ENCODE measurements at regions not wholly inside any gene's neighbourhood (a gene's known extent, or its start where the extent isn't known, plus 50 kb on each side); places are given as distances from the start of the nearest gene placed in this dataset.
"Not testable (repeated sequence)": the region's sequence is repeated elsewhere in the genome, so short reads cannot be mapped to it uniquely, and the experiment has no call there.

GRCh38 chr6:66993708-66994107, 1286.7 kb upstream of the EYS start:
- intact Hi-C loops (cut with micrococcal nuclease); H3K4me3 Mint-ChIP-seq (ENCODE audit: low read depth): not testable (repeated sequence)
- peaks cover 33% of the 10 kb centered on the region for H3K9me3 Mint-ChIP-seq

GRCh38 chr6:66993272-66993671, 1286.2 kb upstream of the EYS start:
- Mint-ChIP-seq H3K36me3 (ENCODE audit: low read depth) (no peaks in the 10 kb centered on the region), H3K4me1 (ENCODE audit: low read depth) (no peaks in the 10 kb centered on the region), H3K27ac (no peak overlapping the region), H3K27me3 (ENCODE audit: low read depth) (no peaks in the 10 kb centered on the region), H3K4me3 (ENCODE audit: low read depth) (no peak overlapping the region), H3K9me3 (peaks cover 33% of the 10 kb centered on the region)
- DNase-seq (ENCODE audit: low spot score), result no peak
- intact Hi-C loops (cut with micrococcal nuclease), result no loop called here

More at GRCh38 chr6:66993708-66994107, 1286.7 kb upstream of the EYS start:
- not testable (repeated sequence) for H3K27me3 Mint-ChIP-seq (ENCODE audit: low read depth); H3K36me3 Mint-ChIP-seq (ENCODE audit: low read depth); H3K4me1 Mint-ChIP-seq (ENCODE audit: low read depth); H3K27ac Mint-ChIP-seq; DNase-seq (ENCODE audit: low spot score)

- intact Hi-C loops (cut with micrococcal nuclease), result no loop called here
- Mint-ChIP-seq H3K27ac (no peak overlapping the region), H3K9me3 (peaks cover 31% of the 10 kb centered on the region), H3K4me1 (ENCODE audit: low read depth) (no peaks in the 10 kb centered on the region), H3K4me3 (ENCODE audit: low read depth) (no peak overlapping the region), H3K36me3 (ENCODE audit: low read depth) (no peaks in the 10 kb centered on the region), H3K27me3 (ENCODE audit: low read depth) (no peaks in the 10 kb centered on the region)
- DNase-seq (ENCODE audit: low spot score), result no peak
These were observed 1285.6 kb upstream of the EYS start for GRCh38 chr6:66992660-66993059.

- H3K4me3 Mint-ChIP-seq (ENCODE audit: low read depth), result no peak overlapping the region
- no peaks in the 10 kb centered on the region for H3K27me3 Mint-ChIP-seq (ENCODE audit: low read depth)
- intact Hi-C loops (cut with micrococcal nuclease), result no loop called here
- peaks cover 51% of the 10 kb centered on the region for H3K9me3 Mint-ChIP-seq
- no peak for DNase-seq (ENCODE audit: low spot score)
- H3K27ac Mint-ChIP-seq, result no peak overlapping the region
- no peaks in the 10 kb centered on the region for H3K36me3 Mint-ChIP-seq (ENCODE audit: low read depth)
- no peaks in the 10 kb centered on the region for H3K4me1 Mint-ChIP-seq (ENCODE audit: low read depth)
These were observed 1279.9 kb upstream of the EYS start for GRCh38 chr6:66986940-66987339.

GRCh38 chr6:66985816-66986215, 1278.8 kb upstream of the EYS start:
- Mint-ChIP-seq H3K9me3 (peaks cover 48% of the 10 kb centered on the region), H3K27ac (no peak overlapping the region), H3K4me1 (ENCODE audit: low read depth) (no peaks in the 10 kb centered on the region), H3K4me3 (ENCODE audit: low read depth) (no peak overlapping the region), H3K36me3 (ENCODE audit: low read depth) (no peaks in the 10 kb centered on the region), H3K27me3 (ENCODE audit: low read depth) (no peaks in the 10 kb centered on the region)
- intact Hi-C loops (cut with micrococcal nuclease), result no loop called here
- DNase-seq (ENCODE audit: low spot score), result no peak

GRCh38 chr6:66970373-66970772, 1263.3 kb upstream of the EYS start:
- Mint-ChIP-seq H3K27ac (no peak overlapping the region), H3K36me3 (ENCODE audit: low read depth) (no peaks in the 10 kb centered on the region), H3K9me3 (peaks cover 21% of the 10 kb centered on the region), H3K4me3 (ENCODE audit: low read depth) (no peak overlapping the region), H3K27me3 (ENCODE audit: low read depth) (no peaks in the 10 kb centered on the region), H3K4me1 (ENCODE audit: low read depth) (no peaks in the 10 kb centered on the region)
- DNase-seq (ENCODE audit: low spot score), result no peak
- intact Hi-C loops (cut with micrococcal nuclease), result no loop called here

GRCh38 chr6:66965227-66965626, 1258.2 kb upstream of the EYS start:
- intact Hi-C loops (cut with micrococcal nuclease), result no loop called here
- DNase-seq (ENCODE audit: low spot score), result no peak
- H3K4me1 Mint-ChIP-seq (ENCODE audit: low read depth), result no peaks in the 10 kb centered on the region
- peaks cover 30% of the 10 kb centered on the region for H3K9me3 Mint-ChIP-seq
- no peaks in the 10 kb centered on the region for H3K27me3 Mint-ChIP-seq (ENCODE audit: low read depth)
- no peak overlapping the region for H3K4me3 Mint-ChIP-seq (ENCODE audit: low read depth)
- H3K36me3 Mint-ChIP-seq (ENCODE audit: low read depth), result no peaks in the 10 kb centered on the region
- no peak overlapping the region for H3K27ac Mint-ChIP-seq

- Mint-ChIP-seq H3K4me1 (ENCODE audit: low read depth) (no peaks in the 10 kb centered on the region), H3K36me3 (ENCODE audit: low read depth) (no peaks in the 10 kb centered on the region), H3K9me3 (peaks cover 35% of the 10 kb centered on the region), H3K4me3 (ENCODE audit: low read depth) (no peak overlapping the region), H3K27ac (no peak overlapping the region), H3K27me3 (ENCODE audit: low read depth) (no peaks in the 10 kb centered on the region)
- intact Hi-C loops (cut with micrococcal nuclease), result no loop called here
- DNase-seq (ENCODE audit: low spot score), result no peak
These were observed 1257.2 kb upstream of the EYS start for GRCh38 chr6:66964216-66964615.

GRCh38 chr6:66962082-66962481, 1255.1 kb upstream of the EYS start:
- Mint-ChIP-seq H3K4me1 (ENCODE audit: low read depth) (no peaks in the 10 kb centered on the region), H3K27me3 (ENCODE audit: low read depth) (no peaks in the 10 kb centered on the region), H3K9me3 (peaks cover 35% of the 10 kb centered on the region), H3K27ac (no peak overlapping the region), H3K36me3 (ENCODE audit: low read depth) (no peaks in the 10 kb centered on the region), H3K4me3 (ENCODE audit: low read depth) (no peak overlapping the region)
- DNase-seq (ENCODE audit: low spot score), result no peak
- intact Hi-C loops (cut with micrococcal nuclease), result no loop called here

- Mint-ChIP-seq H3K9me3 (peaks cover 30% of the 10 kb centered on the region), H3K27ac (no peak overlapping the region), H3K4me1 (ENCODE audit: low read depth) (no peaks in the 10 kb centered on the region), H3K36me3 (ENCODE audit: low read depth) (no peaks in the 10 kb centered on the region), H3K27me3 (ENCODE audit: low read depth) (no peaks in the 10 kb centered on the region), H3K4me3 (ENCODE audit: low read depth) (no peak overlapping the region)
- DNase-seq (ENCODE audit: low spot score), result no peak
- intact Hi-C loops (cut with micrococcal nuclease), result no loop called here
These were observed 1254.2 kb upstream of the EYS start for GRCh38 chr6:66961191-66961590.

GRCh38 chr6:66949191-66949661, 1242.2 kb upstream of the EYS start:
- H3K27ac Mint-ChIP-seq, result no peak overlapping the region
- no peaks in the 10 kb centered on the region for H3K27me3 Mint-ChIP-seq (ENCODE audit: low read depth)
- DNase-seq (ENCODE audit: low spot score), result no peak
- H3K4me3 Mint-ChIP-seq (ENCODE audit: low read depth), result no peak overlapping the region
- no peaks in the 10 kb centered on the region for H3K36me3 Mint-ChIP-seq (ENCODE audit: low read depth)
- intact Hi-C loops (cut with micrococcal nuclease), result no loop called here
- H3K4me1 Mint-ChIP-seq (ENCODE audit: low read depth), result no peaks in the 10 kb centered on the region
- peaks cover 17% of the 10 kb centered on the region for H3K9me3 Mint-ChIP-seq

- intact Hi-C loops (cut with micrococcal nuclease), result no loop called here
- H3K27ac Mint-ChIP-seq, result no peak overlapping the region
- H3K4me1 Mint-ChIP-seq (ENCODE audit: low read depth), result no peaks in the 10 kb centered on the region
- H3K4me3 Mint-ChIP-seq (ENCODE audit: low read depth), result no peak overlapping the region
- no peak for DNase-seq (ENCODE audit: low spot score)
- H3K27me3 Mint-ChIP-seq (ENCODE audit: low read depth), result no peaks in the 10 kb centered on the region
- peaks cover 24% of the 10 kb centered on the region for H3K9me3 Mint-ChIP-seq
- no peaks in the 10 kb centered on the region for H3K36me3 Mint-ChIP-seq (ENCODE audit: low read depth)
These were observed 1241.1 kb upstream of the EYS start for GRCh38 chr6:66948106-66948505.

GRCh38 chr6:66940003-66940402, 1233.0 kb upstream of the EYS start:
- no peak for DNase-seq (ENCODE audit: low spot score)
- H3K9me3 Mint-ChIP-seq, result peaks cover 47% of the 10 kb centered on the region
- intact Hi-C loops (cut with micrococcal nuclease), result no loop called here
- H3K27me3 Mint-ChIP-seq (ENCODE audit: low read depth), result no peaks in the 10 kb centered on the region
- H3K4me1 Mint-ChIP-seq (ENCODE audit: low read depth), result no peaks in the 10 kb centered on the region
- no peaks in the 10 kb centered on the region for H3K36me3 Mint-ChIP-seq (ENCODE audit: low read depth)
- no peak overlapping the region for H3K4me3 Mint-ChIP-seq (ENCODE audit: low read depth)
- no peak overlapping the region for H3K27ac Mint-ChIP-seq

- Mint-ChIP-seq H3K27me3 (ENCODE audit: low read depth) (no peaks in the 10 kb centered on the region), H3K27ac (no peak overlapping the region), H3K4me3 (ENCODE audit: low read depth) (no peak overlapping the region), H3K36me3 (ENCODE audit: low read depth) (no peaks in the 10 kb centered on the region), H3K9me3 (peaks cover 32% of the 10 kb centered on the region), H3K4me1 (ENCODE audit: low read depth) (no peaks in the 10 kb centered on the region)
- intact Hi-C loops (cut with micrococcal nuclease), result no loop called here
- no peak for DNase-seq (ENCODE audit: low spot score)
These were observed 1230.2 kb upstream of the EYS start for GRCh38 chr6:66937180-66937579.
